Hindlimb muscle (tissue), 1 donor: ENCODE measurements at regions not wholly inside any gene's neighbourhood (a gene's known extent, or its start where the extent isn't known, plus 50 kb on each side); places are given as distances from the start of the nearest gene placed in this dataset.
A peak's percentile ranks its signal among the peaks of the same experiment; 100 is the strongest.

ENCODE experiments used
- DNase-seq: peaks from one replicate; pipeline ENCODE4 v3.0.0-alpha.2; 2013

DNA sequence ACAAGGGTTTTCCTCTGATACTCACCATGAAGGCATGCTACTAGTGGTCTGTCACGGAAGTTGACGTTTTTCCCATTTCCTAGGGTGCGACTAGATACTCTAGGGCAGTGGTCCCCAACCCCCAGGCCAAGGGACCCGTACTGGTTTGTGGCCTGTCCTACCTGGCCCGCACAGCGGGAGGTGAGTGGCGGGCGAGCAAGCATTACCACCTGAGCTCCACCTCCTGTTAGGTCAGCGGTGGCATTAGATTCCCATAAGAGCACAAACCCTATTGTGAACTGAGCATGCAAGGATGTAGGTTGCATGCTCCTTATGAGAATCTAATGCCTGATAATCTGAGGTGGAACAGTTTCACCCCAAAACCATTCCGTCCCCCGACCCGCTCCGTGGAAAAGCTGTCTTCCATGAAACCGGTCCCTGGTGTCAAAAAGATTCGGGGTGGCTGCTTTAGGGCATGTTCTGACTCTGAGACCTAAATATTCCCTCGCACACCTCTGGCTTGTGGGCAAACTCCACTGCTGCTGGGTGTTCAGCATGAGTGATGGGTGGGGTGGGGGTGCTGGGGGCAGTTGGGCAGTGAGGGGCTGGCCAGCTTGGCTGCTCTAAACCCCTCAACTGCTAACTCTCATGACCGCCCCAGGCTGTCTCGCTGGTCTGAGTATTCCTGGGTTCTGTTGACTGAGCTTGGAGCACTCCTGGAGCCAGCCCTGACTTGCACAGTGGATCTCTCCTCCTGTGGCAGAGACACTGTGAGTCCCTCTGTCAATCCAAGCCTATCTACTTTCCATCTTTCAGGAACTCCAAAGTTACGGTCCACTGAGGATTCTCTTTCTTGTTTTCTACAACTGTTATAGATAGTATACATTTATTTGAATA is 78.3 kb upstream of the NEK6 start:
- no peak for DNase-seq

DNA sequence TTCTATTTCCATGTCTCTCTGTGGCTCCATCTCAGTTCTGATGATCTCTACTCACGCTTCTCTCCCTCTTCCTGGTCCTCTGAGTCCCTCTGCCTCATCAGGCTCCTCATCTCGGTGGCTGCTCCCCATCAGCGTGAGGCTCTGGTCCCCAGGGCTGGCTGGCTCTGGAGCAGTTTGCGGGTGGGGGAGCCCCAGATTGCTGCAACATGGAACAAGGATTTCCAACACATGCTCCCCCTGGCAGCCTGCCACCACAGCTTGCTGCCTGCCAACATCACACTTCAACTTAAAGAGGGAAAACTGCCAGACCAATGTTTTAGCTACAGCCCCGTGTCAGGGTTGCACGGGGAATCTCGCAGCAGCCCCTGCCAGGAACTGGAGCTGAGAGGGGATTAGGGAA is 77.2 kb upstream of the NEK6 start:
- DNase-seq, result peak; percentile 46

DNA sequence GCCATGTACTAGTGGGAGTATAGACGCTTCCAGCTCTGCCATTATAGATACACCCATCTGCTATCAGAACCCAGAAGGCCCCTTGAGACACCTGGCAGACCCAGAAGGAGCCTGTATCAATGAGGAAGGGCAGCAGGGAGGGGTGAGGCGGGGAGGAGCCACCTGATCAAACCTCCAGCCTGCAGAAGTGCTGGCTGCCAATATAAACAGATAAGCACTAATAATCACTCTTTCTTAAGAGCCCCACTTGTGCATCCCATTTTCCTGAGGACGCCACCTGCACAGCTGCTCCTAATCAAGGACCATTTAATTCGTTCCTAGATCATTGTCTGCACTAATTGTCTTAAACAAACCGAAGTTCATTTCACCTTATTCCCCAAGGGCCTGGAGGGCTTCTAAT is 75.0 kb upstream of the NEK6 start:
- no peak for DNase-seq

DNA sequence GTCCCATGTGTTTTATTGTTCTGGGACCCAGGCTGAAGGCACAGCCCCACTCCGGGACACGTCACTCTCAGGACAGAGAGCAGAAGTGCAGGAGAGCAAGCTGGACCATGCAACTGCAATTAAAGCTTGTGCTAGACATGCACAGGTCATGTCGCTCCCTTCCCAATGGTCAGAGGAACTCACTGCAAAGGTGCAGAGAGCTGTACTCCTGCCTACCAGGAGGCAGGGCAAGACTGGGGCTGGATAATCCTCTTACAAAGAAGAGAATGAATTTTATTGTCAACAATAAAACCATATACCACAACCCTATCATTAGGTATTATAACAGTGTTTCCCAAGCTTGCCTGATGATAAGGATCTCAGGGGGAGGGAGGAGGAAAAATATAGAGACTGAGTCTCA is 74.0 kb upstream of the NEK6 start:
- DNase-seq, result no peak

DNA sequence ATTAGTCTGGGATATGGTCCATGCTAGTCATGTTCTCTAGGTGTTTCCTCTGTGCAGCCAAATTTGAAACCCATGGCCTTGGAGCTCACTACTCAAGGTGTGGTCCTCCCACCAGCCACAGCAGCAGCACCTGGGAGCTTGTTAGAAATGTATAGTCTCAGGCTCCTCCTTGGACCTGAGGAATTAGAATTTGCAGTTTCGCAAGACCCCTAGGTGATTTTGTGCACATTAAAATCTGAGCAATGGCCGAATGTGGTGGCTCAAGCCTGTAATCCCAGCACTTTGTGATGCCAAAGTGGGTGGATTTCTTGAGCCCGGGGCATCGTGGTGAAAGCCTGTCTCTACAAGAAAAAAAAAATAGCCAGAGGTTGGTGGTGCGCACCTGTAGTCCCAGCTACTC is 72.3 kb upstream of the NEK6 start:
- no peak for DNase-seq

DNA sequence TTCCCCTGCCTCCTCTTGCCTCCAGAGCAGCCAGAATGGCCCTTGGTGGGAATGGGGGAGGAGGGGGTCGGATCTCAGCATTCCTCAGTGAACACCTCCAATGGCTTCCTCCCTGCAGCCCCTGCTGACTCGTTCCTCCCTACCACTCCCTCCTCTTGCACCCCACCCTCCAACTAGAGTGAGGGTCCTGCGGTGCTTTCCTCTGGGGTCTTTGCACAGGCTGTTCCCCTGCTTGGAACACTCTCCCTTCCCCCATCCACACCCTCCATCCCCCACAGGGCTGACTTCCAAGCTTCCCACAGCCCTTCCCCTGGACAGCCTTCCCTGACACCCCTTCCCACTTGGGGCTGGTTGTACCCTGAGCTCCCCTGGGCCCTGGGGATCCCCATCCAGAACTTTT is 70.4 kb upstream of the NEK6 start:
- no peak for DNase-seq

DNA sequence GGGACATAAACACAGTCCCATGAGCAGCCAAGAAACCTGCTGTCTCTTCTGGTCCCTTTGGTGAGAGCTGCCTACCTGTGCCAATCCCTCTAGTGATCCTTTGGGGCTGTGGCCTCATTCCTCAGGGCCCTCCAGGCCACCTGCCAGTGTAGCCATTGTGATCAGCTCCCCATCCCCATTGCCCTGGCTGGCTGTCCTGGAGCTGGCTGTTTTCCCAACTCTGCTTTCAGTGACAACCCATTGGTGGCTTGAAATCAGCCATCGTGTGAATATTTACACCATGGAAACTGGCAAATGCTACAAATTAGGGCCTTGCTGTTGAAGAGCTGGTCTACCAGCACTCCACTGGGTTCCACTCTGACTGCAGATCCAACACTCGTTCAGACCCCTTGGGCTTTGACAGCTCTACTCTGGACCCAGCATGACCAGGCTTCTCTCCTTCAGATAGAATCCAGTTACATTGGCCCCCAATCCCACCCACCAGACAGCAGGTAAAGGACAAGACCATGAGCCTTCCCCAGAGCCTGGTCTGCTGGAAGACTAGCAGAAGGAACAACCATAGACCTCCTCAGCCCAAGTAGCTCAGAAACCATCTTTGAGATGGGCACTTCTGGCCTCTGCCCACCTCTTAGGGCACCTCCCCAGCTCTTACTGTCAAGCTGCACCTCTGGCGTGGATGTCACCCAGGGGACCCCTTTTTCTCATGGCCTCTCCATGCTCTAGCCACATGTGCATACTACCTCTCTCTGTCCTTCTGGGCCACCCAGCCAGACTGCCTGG is 69.2 kb upstream of the NEK6 start:
- DNase-seq, result no peak

DNA sequence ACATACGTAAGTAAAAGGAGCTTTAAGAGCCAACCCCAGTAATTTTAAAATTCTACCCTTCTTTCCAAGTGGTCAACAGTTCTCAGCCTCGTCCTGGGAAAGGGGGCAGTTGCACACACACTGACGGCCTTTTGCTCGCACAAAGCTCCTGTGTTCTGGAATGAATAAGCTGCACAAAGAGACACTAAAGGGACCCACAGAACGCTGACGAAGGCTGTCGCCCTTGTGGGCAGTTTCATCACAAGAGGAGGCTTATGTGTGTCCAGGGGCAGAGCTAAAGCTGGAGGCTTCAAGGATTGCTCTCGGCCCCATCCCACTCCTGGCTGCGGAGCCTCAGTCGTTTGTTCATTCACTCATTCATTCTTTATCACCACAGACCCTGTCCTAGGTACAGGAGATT is 67.0 kb upstream of the NEK6 start:
- no peak for DNase-seq

DNA sequence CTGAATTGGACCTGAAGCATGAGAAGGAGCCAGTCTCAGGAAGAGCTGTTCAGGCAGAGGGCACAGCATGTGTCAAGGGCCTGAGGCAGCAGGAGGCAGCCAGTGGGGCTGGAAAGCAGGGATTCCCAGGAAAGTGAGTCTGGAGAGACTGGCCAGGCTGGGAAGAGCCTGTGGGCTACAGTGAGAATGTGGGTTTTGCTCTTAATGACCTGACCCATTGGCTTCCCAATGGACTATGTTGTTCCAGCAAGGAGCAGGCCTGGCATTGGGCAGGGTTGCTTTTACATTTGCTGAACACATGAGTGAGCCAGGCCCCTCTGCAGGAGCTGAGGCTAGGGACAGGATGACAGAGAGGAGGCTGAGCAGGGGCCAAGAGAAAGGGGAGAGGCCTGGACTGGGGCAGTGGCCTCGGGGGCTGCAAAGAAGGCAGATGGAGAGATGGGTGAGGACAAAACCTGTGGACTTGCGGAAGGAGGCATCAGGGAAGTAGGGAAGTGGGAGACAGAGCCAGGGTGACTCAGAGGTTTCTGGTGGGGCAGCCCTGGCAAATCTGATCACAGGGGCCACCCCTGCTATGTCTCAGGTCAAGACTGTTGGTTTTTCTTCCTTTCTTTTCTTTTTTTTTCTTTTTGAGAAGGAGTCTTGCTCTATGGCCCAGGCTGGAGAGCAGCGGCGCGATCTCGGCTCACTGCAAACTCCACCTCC is 65.9 kb upstream of the NEK6 start:
- DNase-seq, result no peak

DNA sequence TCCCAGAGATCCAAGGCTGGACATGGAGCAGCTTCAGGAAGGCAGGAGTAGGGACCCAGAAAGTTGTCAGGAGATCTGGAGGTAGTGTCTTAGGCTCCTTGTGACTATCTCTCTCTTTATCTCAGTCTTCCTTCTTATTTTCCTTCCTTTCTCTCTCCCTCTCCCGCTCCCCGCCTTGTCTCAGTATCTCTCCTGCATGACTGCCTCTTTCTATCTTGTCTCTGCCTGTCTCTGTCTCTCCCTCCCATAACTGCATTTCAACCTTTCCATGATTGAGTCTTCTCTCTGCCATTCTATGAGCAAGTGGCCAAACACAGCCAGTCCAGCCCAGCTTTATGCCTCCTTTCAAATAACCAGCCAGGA is 61.0 kb upstream of the NEK6 start:
- no peak for DNase-seq

DNA sequence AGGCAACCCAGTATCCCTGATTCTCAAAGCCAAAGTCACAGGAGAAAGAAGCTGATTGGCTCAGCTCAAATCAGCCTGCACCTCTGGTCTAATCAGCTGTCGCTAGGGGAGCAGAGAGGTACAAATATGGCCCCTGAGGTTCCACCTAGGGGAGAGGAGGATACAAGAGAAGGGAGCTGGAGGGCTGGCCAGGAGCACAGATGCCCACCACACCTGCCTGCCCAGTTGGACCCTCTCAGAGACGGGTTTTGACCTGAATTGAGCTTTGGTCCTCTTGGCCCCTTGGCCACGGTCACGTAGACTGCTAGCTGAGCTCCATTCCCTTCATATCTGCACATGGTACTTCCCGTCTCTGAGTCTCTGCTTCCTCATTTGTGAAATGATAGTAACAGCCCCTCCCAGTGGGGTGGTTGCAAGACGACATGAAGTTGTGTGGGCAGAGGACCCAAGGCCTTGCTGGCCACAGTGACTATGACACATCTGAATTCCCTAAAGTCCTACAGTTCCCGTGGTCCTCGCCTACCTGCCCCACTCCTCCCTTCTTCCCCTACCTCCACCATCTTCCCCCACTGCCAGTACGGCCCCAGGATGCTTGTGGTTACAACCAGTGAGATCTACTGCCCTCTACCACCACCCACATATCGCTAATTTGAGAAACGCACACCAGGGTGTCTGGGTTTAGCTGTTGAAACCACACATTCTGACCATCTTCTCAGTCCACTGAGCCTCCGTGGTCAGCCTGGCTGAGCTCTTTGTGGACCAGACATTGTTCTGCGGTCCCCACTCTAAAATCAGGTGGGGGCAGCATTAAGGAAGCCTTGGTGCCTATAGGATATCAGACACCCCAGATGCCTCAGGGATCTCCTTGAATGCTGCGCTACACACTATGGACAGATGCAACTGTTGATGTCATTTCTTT is 60.3 kb upstream of the NEK6 start:
- no peak for DNase-seq

DNA sequence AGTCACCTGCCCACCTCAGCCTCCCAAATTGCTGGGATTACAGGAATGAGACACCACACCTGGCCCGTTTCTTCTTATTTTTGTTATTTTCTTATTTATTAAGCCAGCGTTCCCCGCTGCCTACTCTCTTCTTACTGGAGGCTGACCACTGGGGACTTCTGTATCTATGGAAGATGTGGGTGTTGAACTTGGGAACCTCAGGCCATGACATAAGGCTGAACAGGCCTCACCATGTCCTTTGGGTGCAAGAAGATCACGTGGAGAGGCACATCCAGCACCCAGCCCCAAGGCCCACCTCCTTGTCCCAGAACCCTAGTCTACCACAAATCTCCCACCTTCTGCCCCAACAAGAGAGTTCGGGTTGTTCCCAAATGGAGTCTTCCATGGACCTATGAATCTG is 59.4 kb upstream of the NEK6 start:
- no peak for DNase-seq

DNA sequence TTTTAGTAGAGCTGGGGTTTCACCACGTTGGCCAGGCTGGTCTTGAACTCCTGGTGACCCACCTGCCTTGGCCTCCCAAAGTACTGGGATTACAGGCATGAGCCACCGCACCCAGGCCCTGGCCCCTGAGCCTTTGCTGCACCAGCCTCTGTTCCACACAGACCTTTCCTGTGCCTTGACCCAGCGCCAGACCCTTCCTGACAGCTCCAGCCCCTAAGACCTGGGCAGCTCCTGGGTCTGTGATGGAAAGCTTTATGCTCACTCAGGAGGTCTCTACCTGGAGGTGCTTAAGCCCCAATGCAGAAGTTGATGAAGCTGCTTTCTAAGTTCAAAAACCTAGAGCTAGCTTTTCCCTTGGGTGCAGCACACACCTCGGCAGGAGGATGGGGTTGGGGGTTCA is 58.8 kb upstream of the NEK6 start:
- no peak for DNase-seq

DNA sequence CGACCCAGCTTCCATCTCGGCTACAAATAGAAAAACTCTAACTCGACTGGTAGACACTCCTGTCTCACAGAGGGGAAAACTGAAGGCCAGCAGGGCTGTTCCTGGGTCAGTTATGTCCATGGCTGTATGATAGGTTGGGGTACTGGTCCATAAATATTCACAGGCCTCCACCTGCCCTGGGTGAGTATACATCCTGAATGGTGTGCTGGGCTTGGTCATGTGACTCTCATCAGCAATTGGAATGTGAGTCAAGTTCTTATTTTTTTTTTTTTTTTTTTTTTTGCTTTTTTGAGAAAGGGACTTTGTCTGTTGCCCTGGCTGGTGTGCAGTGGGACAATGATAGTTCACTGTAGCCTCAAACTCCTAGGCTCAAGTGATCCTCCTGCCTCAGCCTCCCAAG is 58.3 kb upstream of the NEK6 start:
- DNase-seq, result no peak

DNA sequence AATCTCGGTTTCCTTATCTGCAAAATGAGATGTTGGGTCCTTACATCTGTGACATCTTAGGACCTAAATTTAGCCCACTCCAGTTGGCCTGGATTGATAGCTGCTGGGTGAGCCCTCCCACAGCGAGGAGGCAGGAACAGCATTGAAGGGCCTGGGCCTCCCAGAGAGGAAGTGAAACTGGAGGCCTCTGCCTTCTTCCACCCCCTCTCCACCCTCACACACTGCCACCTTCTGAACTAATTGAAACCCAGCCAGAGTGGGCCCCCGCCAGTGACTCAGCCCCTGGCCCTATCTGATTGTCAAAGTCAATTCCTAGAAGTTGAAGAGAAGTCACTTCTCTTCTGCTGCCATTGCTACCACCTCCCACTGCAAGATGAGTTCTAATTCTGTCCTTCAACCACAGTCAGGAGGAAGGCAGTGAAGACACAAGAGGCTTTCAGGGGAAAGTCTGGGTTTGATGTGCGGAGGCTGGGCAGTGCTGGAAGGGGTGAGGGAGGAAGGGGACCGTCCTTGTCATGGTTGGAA is 55.2 kb upstream of the NEK6 start:
- DNase-seq, result peak; percentile 32

DNA sequence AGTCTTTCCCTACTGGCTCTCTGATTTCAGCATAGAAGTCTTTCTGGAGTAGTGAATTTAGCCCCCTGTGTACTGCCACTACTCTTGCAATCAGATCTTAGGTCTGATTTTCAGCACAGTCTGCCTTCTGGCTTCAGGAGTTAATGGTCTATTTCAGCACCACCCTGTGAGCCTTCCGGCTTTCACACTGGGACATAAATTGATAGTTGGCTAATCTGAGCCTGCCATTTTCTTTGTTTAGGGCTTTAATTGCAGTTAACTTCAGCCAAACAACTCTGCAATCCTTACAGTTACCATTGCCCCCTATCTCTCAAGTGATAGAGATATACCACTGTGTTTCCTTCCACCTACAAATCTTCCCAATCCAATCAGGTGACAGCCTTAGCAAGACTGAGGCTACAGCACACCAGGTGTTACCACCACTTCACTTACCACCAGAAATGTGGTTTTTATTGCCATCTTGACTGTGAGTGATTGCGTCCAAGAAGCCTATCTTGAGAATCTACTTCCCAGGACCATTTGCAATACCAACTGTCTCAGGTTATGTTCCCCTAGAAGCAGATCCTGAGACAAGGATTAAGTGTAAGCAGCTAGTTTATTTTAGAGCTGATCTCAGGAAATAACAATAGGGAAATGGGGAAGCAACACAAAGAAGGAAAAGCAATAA is 51.9 kb upstream of the NEK6 start:
- DNase-seq, result no peak

DNA sequence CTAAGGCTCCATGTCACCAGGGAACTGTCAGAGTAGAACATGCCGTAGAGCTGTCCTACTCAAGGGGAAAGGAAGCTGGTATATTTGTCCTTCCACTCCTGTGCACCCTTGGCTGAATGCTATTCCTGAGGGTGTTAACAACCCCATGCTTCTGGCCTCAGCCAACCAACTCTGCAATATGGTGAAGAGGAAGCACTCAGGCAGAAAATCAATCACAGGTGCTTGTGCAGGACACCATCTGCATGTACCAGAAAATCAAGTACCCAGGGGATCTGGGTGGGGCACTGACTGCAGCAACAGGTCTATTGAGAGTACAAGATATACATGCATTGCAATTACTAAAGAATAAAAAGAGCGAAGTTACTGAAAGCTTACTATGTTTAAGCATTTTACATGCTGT is 51.4 kb upstream of the NEK6 start:
- no peak for DNase-seq
